ENCODE measurements at regions not wholly inside any gene's neighbourhood (a gene's known extent, or its start where the extent isn't known, plus 50 kb on each side); places are given as distances from the start of the nearest gene placed in this dataset.

- TF ChIP-seq Cebpa-rat (IDR thresholded peaks at IDR 0.05) = no peak
- H3K36me3 ChIP-seq = no peaks in the 10 kb centered on the region
- H3K27ac ChIP-seq = no peak overlapping the region
- no peaks in the 10 kb centered on the region for H3K27me3 ChIP-seq
- no peaks in the 10 kb centered on the region for H3K9me3 ChIP-seq
- no peaks in the 10 kb centered on the region for H4K20me1 ChIP-seq
- no peak overlapping the region for H3K4me3 ChIP-seq
- H3K4me1 ChIP-seq = no peaks in the 10 kb centered on the region
- H3K4me2 ChIP-seq = no peak overlapping the region
- no peak overlapping the region for H3K9ac ChIP-seq
These were observed 604.9 kb upstream of the AGTR1 start for GRCh38 chr3:148092624-148093347.

- no peaks in the 10 kb centered on the region for H4K20me1 ChIP-seq
- H3K4me3 ChIP-seq = no peak overlapping the region
- TF ChIP-seq Cebpa-rat (IDR thresholded peaks at IDR 0.05) = no peak
- H3K27ac ChIP-seq = no peak overlapping the region
- H3K27me3 ChIP-seq = no peaks in the 10 kb centered on the region
- no peaks in the 10 kb centered on the region for H3K36me3 ChIP-seq
- no peaks in the 10 kb centered on the region for H3K4me1 ChIP-seq
- no peak overlapping the region for H3K9ac ChIP-seq
- H3K9me3 ChIP-seq = no peaks in the 10 kb centered on the region
- H3K4me2 ChIP-seq = no peak overlapping the region
These were observed 604.0 kb upstream of the AGTR1 start for GRCh38 chr3:148093753-148094152.

GRCh38 chr3:148095962-148096361 is 601.7 kb upstream of the AGTR1 start:
- Histone ChIP-seq H4K20me1 (no peaks in the 10 kb centered on the region), H3K9ac (no peak overlapping the region), H3K9me3 (no peaks in the 10 kb centered on the region), H3K4me3 (no peak overlapping the region), H3K4me2 (no peak overlapping the region), H3K4me1 (no peaks in the 10 kb centered on the region), H3K27ac (no peak overlapping the region), H3K27me3 (no peaks in the 10 kb centered on the region), H3K36me3 (no peaks in the 10 kb centered on the region)
- no peak for TF ChIP-seq Cebpa-rat (IDR thresholded peaks at IDR 0.05)

GRCh38 chr3:148100476-148100875 is 597.2 kb upstream of the AGTR1 start:
- no peaks in the 10 kb centered on the region for H3K36me3 ChIP-seq
- H4K20me1 ChIP-seq = no peaks in the 10 kb centered on the region
- no peak overlapping the region for H3K4me2 ChIP-seq
- H3K4me3 ChIP-seq = no peak overlapping the region
- no peaks in the 10 kb centered on the region for H3K9me3 ChIP-seq
- no peaks in the 10 kb centered on the region for H3K27me3 ChIP-seq
- H3K9ac ChIP-seq = no peak overlapping the region
- TF ChIP-seq Cebpa-rat (IDR thresholded peaks at IDR 0.05) = no peak
- H3K27ac ChIP-seq = no peak overlapping the region
- no peaks in the 10 kb centered on the region for H3K4me1 ChIP-seq

- no peaks in the 10 kb centered on the region for H3K9me3 ChIP-seq
- H3K4me1 ChIP-seq = no peaks in the 10 kb centered on the region
- H3K36me3 ChIP-seq = no peaks in the 10 kb centered on the region
- H3K4me3 ChIP-seq = no peak overlapping the region
- no peaks in the 10 kb centered on the region for H4K20me1 ChIP-seq
- TF ChIP-seq Cebpa-rat (IDR thresholded peaks at IDR 0.05) = no peak
- H3K4me2 ChIP-seq = no peak overlapping the region
- H3K27ac ChIP-seq = no peak overlapping the region
- no peaks in the 10 kb centered on the region for H3K27me3 ChIP-seq
- no peak overlapping the region for H3K9ac ChIP-seq
These were observed 596.6 kb upstream of the AGTR1 start for GRCh38 chr3:148101061-148101460.

- no peaks in the 10 kb centered on the region for H3K4me1 ChIP-seq
- H3K9ac ChIP-seq = no peak overlapping the region
- no peak overlapping the region for H3K27ac ChIP-seq
These were observed 595.5 kb upstream of the AGTR1 start for GRCh38 chr3:148102156-148102555.

GRCh38 chr3:148106062-148106461 is 591.6 kb upstream of the AGTR1 start:
- H3K4me3 ChIP-seq = no peak overlapping the region
- H3K9me3 ChIP-seq = no peaks in the 10 kb centered on the region
- no peaks in the 10 kb centered on the region for H4K20me1 ChIP-seq
- TF ChIP-seq Cebpa-rat (IDR thresholded peaks at IDR 0.05) = no peak
- H3K27me3 ChIP-seq = no peaks in the 10 kb centered on the region
- H3K9ac ChIP-seq = no peak overlapping the region
- H3K36me3 ChIP-seq = no peaks in the 10 kb centered on the region
- no peak overlapping the region for H3K27ac ChIP-seq
- no peak overlapping the region for H3K4me2 ChIP-seq
- H3K4me1 ChIP-seq = no peaks in the 10 kb centered on the region

More at GRCh38 chr3:148102156-148102555, 595.5 kb upstream of the AGTR1 start:
- Histone ChIP-seq H3K4me2 (no peak overlapping the region), H3K36me3 (no peaks in the 10 kb centered on the region), H3K4me3 (no peak overlapping the region), H3K9me3 (no peaks in the 10 kb centered on the region), H4K20me1 (no peaks in the 10 kb centered on the region), H3K27me3 (no peaks in the 10 kb centered on the region)
- no peak for TF ChIP-seq Cebpa-rat (IDR thresholded peaks at IDR 0.05)

- no peak overlapping the region for H3K4me3 ChIP-seq
- no peak overlapping the region for H3K4me2 ChIP-seq
- no peaks in the 10 kb centered on the region for H4K20me1 ChIP-seq
These were observed 570.7 kb upstream of the AGTR1 start for GRCh38 chr3:148126956-148127355.

GRCh38 chr3:148128136-148128535 is 569.6 kb upstream of the AGTR1 start:
- Histone ChIP-seq H3K4me3 (no peak overlapping the region), H3K4me1 (no peaks in the 10 kb centered on the region), H3K27ac (no peak overlapping the region), H4K20me1 (no peaks in the 10 kb centered on the region), H3K4me2 (no peak overlapping the region), H3K9ac (no peak overlapping the region), H3K36me3 (no peaks in the 10 kb centered on the region), H3K27me3 (no peaks in the 10 kb centered on the region), H3K9me3 (no peaks in the 10 kb centered on the region)
- no peak for TF ChIP-seq Cebpa-rat (IDR thresholded peaks at IDR 0.05)

More at GRCh38 chr3:148126956-148127355, 570.7 kb upstream of the AGTR1 start:
- H3K27ac ChIP-seq = no peak overlapping the region
- no peaks in the 10 kb centered on the region for H3K4me1 ChIP-seq
- no peak for TF ChIP-seq Cebpa-rat (IDR thresholded peaks at IDR 0.05)
- H3K9ac ChIP-seq = no peak overlapping the region
- no peaks in the 10 kb centered on the region for H3K27me3 ChIP-seq
- no peaks in the 10 kb centered on the region for H3K36me3 ChIP-seq
- no peaks in the 10 kb centered on the region for H3K9me3 ChIP-seq

- Histone ChIP-seq H3K4me1 (no peaks in the 10 kb centered on the region), H3K27ac (no peak overlapping the region), H3K4me2 (no peak overlapping the region), H4K20me1 (no peaks in the 10 kb centered on the region), H3K9ac (no peak overlapping the region), H3K36me3 (no peaks in the 10 kb centered on the region), H3K27me3 (no peaks in the 10 kb centered on the region), H3K4me3 (no peak overlapping the region), H3K9me3 (no peaks in the 10 kb centered on the region)
- no peak for TF ChIP-seq Cebpa-rat (IDR thresholded peaks at IDR 0.05)
These were observed 565.6 kb upstream of the AGTR1 start for GRCh38 chr3:148131990-148132638.

All from BLaER1 (cell line).